DOHH2 (cell line): ENCODE measurements at regions not wholly inside any gene's neighbourhood (a gene's known extent, or its start where the extent isn't known, plus 50 kb on each side); places are given as distances from the start of the nearest gene placed in this dataset.
"Not testable (repeated sequence)": the region's sequence is repeated elsewhere in the genome, so short reads cannot be mapped to it uniquely, and the experiment has no call there.

Source experiments
- CTCF ChIP-seq: fragments of 200-600 bp; sonication (generic); IDR thresholded peaks from one replicate; pipeline ENCODE4 v1.5.1; 2014; ENCODE audit warnings: antibody characterized with exemption, mild to moderate bottlenecking, low read depth, low read length; ENCODE audit not compliant: poor library complexity, severe bottlenecking
- EZH2phosphoT487 ChIP-seq: fragments of 200-600 bp; sonication (generic); IDR thresholded peaks from 2 replicates; pipeline ENCODE4 v1.6.1; 2017; ENCODE audit warnings: borderline replicate concordance, mild to moderate bottlenecking, antibody characterized with exemption, low read length, moderate library complexity, mixed read lengths

GRCh38 chr17:74129800-74130199 lies 73.7 kb upstream of the RPL38 start:
- TF ChIP-seq CTCF, EZH2phosphoT487: not testable (repeated sequence)
